NCI-H1092 (cell line): ENCODE measurements at regions not wholly inside any gene's neighbourhood (a gene's known extent, or its start where the extent isn't known, plus 50 kb on each side); places are given as distances from the start of the nearest gene placed in this dataset.
A peak's percentile ranks its signal among the peaks of the same experiment; 100 is the strongest.

Experiments
- DNase-seq: peaks from one replicate; lab custom pipeline; 2025; lab: John Stamatoyannopoulos, UW

DNA sequence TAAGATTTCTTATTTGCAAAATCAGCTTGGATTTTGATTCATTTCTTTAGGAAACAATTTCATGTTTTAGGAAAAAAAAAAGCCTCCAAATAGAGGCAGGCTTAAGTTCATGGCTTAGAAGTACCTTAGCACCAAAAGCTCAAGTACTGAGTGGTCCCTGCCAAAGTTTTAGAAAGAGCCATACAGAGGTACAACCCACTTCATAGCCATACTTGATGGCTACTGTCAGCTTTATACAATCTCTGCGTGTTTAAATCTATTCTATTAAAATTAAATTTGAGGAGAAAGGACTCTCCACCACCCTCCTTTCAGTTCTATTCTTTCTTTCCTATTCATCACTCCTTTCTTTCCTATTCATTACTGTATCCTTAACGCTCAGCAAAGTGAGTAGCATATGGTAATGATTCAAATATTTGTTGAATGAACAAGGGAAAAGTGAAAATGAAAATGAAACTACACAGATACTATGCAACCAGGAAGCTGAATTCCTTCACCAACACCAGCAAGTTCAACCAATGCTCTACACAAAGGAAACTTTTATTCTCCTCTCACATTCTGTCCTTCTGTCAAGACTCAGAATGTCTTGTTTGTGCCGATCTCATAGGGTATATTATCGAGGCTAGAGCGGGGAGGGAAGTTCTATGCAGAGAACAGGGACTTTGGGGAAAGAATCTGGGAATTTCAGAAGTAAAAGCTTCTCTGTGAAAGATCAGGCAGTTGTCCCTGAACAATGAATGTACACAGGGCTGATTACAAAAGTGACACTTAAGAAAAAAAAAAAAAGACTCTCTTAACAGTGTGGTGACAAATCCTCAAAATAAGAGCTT, 138.6 kb upstream of the SPEF2 start:
- no peak for DNase-seq

DNA sequence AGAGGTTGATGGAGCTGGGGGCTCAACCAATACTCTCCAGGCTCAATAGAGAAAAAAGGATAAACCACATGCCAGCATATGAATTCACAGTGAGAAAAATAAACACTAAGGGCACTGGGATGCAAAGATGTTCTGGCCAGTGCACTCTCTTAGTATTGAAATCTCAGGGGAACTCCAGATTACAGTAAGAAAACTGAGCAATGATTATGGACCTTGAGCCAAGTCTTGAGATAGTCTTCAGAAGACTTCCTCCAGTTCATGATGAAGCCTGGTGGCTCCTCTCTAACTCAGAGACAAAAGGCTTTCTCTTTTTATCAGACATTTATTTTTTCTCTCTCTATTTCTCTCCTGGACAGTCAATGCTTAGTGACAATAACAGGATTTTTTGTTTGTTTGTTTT, 139.8 kb upstream of the SPEF2 start:
- no peak for DNase-seq

DNA sequence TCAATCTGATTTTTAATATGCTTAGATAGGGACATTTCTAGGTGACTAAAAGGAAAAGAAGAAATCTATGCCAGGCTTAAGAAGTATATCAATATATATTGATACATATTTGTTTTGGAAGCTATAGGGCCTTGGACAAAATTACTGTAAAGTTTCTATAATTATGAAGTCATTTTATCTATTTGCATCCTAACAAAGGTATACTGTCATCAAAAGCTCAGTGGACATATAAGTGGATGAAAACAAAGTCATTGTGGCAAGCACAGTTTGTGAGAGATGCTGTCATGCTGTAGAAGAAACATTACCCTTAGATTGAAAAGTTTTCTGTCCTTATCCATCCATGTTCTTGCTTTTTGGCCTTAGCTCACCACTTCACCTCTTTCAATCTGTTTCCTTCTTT, 140.3 kb upstream of the SPEF2 start:
- no peak for DNase-seq

DNA sequence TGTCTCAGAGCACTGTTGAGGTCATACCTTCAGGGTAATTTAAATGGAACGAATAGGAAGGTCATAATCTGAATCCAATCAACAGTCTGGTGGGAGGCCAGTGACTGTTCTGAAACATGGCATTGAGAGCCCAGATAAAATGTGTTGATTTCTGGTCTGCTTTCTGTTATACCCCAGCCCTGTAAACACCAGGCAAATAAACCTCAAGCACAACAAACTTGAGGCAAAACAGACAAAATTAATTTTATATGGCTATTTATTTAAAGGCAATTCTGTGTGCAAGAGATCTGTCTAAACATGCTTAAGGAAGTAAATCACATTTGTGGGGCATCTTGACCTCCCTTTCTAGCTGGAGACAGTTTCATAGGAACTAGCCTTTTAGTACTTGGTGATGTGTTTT, 140.9 kb upstream of the SPEF2 start:
- no peak for DNase-seq

DNA sequence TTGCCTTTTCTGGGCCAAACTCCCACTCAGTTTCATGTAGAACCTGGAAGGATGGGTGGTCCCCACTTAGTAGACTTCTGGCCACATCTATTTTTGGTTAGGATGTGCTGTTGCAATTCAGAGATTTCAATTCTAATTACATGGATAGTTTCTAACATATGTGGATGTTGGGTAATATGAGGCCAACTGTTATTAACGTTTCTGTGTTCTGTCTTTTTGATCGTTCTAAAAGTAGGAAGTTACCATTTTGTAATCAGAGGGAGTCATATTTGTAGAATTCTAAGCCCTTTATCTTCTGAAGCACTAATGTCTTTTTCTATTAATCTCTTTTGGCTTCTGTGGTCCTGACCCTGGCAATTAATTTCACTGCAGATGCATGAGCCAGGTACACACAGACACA, 141.6 kb upstream of the SPEF2 start:
- no peak for DNase-seq

DNA sequence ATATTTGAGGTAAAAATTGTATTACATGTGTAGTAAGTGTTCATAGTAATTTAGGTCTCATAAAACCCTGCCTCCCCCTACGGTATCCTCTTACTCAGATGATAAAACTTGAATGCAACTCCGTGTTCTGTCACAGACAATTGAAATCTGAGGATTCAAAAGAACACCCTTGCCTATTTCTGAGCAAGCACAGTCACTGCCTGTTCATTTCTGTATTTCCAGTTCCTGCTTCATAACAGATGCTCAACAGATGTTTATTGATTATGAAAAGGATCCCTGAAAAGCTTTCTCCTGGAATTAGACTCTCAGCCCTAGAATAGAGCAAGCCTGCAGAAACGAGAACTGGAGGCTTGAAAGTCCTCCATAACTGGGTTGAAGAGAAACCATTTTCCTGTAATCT, 144.1 kb upstream of the SPEF2 start:
- DNase-seq = no peak

DNA sequence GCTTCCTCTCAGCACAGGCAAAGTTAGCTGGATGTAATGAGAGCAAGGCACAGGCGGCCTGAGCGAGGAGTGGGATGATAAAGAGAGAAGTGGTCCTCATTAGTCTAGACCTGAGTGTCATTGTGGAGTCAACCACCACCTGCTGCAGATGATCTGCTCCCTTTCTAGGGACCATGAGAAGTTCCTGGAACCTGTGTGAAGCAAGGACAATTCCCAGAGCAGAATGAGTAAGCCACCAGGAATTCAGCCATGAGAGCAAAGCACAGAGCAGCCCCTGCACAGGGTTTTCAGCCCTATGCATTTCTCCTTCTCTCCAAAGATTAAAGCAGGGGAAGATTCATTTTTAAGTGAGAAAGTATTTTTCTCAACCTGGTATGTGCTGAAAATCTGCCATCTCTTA, 146.8 kb upstream of the SPEF2 start:
- DNase-seq = no peak

DNA sequence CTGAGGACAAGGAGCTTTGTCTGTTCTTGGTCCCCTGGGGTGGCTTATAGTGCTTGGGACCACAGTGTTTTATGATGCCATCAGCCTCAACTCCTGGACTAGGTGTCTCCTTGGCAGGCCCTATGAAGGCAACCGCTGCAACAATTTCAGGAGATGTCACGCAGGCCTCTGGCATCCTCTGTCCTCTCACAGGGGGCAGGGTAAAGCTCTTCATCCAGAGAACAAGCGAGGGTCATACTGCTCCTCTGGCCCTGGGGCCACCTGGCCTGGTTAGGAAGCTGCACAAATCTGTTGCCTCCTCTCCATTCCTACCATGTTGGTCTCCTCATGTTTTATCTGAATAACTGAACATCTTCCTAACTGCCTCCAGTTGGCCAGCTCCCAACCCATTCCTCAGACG, 148.9 kb upstream of the SPEF2 start:
- no peak for DNase-seq

DNA sequence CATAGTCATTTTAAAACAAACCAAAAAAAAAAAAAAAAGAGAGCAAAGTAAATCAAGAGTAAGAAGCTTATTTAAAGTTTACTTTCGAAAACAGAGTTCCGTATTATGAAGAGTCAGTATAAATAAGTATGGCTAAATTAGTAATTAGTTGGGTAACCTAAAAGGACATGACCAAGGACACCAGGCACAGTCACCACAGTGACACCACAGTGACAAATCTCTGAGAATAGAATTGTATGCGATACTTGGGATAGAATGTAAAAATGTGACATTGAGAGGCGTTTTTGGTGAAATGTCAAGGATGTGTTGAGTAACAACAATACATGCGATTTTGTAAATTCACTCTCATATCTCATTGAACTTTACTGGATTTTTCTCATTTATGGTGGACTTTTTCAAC, 150.9 kb upstream of the SPEF2 start:
- no peak for DNase-seq

DNA sequence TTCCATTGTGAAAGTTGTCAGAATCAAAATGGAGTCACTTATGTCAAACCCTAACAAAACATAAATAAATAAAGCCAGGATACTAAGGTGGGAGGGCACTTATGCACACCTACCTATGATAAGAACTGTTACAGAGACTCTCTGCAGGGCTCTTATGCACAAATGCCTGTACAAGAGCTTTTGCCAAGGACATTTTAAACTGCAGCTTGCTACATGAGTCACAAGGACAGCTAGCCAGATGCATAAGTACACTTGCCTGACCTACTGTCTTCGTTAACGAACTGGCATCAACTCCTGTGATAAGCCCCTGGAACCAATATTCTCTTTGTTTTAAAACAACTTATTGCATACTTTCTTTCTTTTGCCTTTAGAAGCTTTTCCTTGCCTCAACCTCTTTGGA, 152.9 kb upstream of the SPEF2 start:
- no peak for DNase-seq

DNA sequence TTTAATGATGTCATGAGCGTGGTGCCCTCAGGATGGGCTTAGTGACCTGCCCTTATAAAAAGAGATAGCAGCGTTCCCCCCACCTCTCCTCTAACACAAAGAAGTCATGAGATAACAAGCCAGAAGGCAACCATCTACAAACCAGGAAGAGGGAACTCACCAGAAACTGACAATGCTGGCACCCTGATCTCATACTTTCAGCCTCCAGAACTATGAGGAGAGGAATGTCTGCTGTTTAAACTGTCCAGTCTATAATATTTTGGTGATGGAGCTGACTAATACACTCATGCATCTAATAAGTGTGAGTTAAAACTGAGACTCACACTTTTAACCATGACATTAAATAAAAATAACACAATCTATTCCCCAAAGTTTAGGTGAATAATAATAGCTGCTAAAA, 156.1 kb upstream of the SPEF2 start:
- DNase-seq = no peak

DNA sequence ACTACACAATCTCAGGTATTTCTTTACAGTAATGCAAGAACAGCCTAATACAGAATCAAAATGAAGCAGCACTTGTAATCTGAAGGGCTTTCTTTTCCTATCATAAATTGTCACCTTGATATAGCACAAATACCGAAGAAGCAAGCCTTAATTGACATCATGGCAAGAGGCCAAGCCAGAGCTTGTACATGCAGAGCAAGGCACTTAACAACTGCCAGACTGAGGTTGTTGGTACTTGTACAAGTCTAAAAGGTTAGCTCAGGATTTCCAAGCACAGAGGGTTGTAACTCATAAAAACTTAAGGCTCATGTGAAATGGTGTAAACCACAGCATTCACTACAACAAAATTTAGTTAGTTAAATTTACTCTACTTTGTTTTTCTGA, 158.8 kb upstream of the SPEF2 start:
- DNase-seq = peak; percentile 28

DNA sequence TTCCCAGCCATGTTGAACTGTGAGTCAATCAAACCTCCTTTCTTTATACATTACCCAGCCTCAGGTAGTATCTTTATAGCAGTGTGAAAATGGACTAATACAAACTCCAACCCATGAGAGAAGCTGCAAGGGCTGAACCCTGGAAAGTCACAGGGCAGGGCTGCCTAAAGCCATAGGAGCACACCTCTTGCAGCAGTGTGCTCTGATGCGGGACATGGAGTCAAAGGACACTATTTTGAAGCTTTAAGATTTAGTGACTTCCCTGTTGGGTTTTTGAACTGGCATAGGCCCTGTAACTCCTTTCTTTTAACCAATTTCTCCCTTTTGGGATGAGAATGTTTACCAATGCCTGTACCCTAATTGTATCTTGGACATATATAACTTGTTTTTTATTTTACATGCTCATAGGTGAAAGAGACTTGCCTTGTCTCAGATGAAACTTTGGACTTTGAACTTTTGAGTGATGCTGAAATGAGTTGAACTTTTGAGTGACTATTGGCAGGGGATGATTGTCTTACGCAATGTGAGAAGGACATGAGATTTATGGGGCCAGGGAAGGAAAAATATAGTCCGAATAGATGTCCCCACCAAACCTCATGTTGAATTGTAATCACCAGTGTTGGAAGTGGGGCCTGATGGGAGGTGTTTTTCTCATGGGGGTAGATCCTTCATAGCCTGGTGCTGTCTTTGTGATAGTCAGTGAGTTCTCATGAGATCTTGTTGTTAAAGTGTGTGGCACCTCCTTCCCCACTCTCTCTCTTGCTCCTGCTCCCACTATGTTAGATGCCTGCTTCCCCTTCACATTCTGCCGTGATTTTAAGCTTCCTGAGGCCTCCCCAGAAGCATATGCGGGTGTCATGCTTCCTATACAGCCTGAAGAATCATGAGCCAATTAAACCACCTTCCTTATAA, 159.5 kb upstream of the SPEF2 start:
- DNase-seq = no peak

DNA sequence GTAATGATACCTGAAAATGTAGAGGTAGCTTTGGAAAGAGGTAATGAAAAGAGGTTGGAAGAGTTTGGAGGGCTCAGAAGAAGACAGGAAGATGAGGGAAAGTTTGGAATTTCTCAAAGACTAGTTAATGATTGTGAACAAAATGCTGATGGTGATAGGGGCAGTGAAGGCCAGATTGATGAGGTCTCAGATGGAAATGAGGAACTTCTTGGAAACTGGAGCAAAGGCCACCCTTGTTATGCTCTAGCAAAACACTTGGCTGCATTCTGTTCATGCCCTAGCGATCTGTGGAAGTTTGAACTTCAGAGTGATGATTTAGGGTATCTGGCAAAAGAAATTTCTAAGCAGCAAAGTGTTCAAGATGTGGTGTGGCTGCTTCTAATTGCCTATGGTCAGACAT, 161.2 kb upstream of the SPEF2 start:
- no peak for DNase-seq

DNA sequence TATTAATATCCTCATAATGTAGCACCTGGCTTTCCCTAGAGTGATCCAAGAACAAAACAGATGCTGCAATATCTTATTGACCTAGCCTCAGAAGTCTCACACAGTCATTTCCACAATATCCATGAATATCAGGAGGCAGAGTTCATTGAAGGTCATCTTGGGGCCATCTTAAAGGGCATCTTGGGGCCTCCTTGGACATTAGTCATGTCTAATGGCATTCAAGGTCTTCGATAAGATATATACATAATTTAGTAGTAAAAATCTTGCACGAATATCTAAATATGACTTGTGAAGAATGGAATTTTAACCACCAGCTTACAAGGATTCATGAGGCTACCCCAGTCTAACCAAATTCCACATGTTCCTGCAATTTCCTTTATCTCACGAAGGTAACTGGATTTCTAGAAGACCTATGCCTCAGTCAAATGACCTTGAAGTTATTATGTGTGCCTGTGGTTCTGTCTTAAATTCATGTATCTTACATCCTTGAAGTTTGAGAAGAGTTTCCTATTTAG, 163.6 kb upstream of the SPEF2 start:
- no peak for DNase-seq

DNA sequence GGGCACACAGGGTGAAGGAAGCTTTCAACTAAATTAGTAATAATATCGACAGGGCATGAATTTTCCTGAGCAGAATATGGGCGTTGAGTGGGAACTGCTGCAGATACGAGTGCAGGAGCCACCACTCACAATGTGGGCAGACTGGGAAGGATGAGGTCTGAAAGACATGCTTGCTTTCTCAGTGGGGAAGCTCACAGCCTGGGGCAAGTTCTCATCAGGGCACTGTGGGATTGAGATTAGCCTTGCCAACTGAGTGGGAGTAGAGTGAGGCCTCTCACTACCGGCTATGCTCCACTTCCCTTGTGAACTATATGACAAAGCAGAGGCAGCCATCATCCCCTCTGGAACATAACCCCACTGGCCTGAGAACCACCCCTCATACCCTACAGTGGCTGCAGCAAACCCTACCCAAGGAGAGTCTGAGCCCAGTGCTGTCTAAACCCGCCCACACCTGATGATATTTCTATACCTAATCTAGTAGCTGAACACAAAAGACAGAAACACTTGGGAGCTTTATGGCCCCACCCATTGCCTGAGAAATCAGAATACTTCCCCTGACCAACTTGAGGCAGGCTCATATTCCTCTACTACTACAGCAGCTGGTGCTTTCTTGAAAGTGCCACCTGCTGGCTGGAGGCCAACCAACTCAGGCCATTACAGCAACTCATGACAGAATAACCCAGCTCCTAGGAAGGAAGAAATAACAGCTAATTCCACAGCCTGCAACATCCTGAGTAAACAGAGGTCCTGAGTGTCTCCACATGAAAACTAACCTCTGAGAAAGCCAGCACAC, 173.7 kb upstream of the SPEF2 start:
- no peak for DNase-seq

DNA sequence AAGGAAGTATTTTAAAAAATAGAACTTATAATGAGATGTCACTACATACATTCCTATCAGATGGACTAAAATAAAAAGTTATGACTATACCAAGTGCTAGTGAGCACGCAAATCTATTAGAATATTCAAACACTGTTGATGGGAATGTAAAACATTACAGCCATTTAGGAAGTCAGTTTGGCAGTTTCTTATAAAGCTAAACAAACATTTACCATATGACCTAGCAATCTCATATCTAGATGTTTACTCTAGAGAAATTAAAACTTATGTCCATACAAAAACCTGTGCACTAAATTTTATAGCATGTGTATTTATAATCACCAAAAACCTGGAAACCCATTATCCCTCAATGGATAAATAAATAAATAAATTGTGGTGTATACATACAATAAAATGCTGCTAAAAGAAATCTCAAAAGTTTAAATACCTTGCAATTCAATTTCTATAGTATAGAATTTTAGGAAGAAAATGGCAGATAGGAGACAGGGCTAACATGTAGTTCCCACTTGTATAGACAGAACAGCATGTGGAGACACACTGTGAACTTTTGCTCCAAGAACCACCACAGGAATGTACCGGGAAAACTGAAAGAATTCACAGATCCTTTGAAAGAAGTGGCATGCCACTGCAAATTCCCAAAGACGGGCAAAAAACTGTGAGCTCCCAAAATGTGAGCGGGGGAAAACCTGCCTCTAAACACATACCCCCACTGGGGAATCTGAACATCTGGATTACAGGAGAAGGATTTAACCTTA, 174.6 kb upstream of the SPEF2 start:
- no peak for DNase-seq

DNA sequence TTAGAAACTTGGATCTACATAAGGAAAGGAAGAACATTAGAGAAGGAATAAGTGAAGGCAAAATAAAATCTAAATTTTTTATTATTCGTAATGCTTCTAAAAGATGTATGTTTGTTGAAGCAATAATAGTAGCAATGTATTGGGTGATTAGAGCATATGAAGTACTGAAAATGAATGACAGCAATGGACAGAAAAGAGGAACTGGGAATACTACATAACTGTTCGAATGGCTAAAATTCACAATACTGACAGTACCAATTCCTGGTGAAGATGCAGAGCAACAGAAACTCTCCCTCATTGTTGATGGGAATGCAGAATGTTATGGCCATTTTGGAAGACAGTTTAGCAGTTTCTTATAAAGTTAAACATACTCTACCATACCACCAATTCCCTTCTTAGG, 177.3 kb upstream of the SPEF2 start:
- no peak for DNase-seq

DNA sequence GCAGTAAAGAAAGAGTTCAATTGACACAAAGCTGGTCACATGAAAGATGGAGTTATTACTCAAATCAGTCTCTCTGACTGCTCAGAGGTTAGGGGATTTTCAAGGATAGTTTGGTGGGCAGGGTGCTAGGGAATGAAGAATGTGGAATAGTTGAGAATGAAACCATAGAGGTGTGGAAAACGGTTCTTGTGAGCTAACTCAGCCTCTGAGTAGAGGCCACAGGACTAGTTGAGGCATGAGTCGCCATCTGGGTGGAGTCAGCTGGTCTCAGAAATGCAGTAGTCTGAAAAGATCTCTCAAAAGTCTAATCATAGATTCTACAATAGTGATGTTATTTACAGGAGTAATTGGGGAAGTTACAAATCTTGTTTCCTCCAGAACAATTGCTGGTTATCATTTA, 178.9 kb upstream of the SPEF2 start:
- DNase-seq = no peak

DNA sequence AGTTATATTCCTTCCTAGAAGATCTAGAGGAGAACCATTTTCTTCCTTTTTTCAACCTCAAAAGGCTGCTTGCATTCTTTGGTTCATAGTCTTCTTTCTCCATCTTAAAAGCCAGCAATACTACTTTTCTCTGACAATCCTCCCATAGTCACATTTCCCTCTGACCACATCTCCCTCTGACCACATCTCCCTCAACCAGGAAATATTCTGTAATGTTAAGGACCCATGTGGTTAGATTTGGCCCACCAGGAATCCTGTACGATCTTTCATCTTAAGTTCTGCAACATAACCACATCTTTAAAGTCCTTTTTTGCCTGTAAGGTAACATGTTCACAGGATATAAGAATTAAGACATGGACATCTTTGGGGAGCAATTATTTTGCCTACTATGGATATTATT, 179.4 kb upstream of the SPEF2 start:
- DNase-seq = no peak

DNA sequence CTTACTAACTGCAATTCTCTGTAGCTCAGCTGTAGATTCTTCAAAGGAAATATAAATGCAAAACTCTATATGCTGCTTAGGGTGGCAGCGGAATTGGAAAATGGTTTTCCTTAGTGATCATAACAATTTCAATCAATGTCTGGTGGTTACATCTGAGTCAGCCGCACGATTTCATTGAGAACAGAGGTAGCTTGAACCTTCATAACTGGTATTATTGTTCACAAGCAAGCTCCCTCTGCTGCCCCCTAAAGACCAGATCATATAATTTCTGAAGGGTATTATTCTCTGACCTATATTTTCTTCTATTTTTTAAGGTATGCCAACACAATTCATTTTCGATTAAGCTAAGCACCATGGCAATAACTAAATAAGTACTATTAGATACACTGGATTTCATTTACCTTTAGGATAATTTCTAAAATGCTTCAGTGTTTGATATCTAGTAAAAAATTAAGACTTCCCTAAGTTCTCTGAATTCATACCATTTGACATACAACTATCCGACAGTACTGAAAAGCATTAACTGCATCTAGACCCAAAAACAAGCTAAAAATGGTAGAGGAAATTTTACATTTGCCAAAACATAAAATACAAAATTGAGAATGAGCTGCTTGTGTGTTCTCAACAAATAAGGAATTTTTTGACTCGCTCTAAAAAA, 181.1 kb upstream of the SPEF2 start:
- peak; percentile 1 for DNase-seq
